ENCODE measurements at regions not wholly inside any gene's neighbourhood (a gene's known extent, or its start where the extent isn't known, plus 50 kb on each side); places are given as distances from the start of the nearest gene placed in this dataset.
A peak's percentile ranks its signal among the peaks of the same experiment; 100 is the strongest.

DNA sequence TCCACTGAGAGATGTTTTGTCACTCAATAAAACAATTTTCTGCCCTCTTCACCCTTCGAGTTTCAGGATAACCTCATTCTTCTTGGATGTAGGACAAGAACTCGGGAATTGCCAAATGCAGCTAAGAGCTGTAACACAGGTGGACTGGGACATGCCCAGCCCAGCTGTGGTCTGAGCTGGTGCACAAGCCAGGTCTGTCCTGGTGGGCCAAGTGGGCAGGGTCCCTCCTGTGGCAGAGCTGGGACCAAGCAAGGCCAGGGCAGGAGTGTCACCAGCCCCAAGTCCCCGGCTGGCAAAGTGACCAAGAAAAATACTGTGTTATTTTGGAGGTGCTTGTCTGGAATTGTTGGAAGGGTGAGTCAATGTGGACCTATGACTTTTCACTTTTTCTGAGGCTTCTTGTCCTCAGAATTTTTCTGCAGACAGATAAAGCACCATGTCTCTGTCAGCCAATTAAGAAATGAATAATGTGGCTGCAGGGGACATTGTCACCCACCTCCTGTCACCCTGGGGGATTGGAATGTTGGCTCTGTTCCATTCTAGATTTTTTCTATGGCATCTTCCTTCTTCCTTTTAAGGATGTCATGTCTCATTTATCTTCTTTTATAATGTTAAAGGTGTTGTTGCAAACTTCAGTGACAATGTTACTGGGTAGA, 645.2 kb upstream of the EPHA6 start:
- DNase-seq, result no peak

- no peak for DNase-seq
Observed at GRCh38 chr3:96172917-96173316, 641.5 kb upstream of the EPHA6 start.

- no peak for DNase-seq
Observed at GRCh38 chr3:96175500-96175899, 638.9 kb upstream of the EPHA6 start.

GRCh38 chr3:96182756-96183155, 631.6 kb upstream of the EPHA6 start:
- DNase-seq, result peak; percentile 66

GRCh38 chr3:96183871-96184270, 630.5 kb upstream of the EPHA6 start:
- peak; percentile 38 for DNase-seq

DNA sequence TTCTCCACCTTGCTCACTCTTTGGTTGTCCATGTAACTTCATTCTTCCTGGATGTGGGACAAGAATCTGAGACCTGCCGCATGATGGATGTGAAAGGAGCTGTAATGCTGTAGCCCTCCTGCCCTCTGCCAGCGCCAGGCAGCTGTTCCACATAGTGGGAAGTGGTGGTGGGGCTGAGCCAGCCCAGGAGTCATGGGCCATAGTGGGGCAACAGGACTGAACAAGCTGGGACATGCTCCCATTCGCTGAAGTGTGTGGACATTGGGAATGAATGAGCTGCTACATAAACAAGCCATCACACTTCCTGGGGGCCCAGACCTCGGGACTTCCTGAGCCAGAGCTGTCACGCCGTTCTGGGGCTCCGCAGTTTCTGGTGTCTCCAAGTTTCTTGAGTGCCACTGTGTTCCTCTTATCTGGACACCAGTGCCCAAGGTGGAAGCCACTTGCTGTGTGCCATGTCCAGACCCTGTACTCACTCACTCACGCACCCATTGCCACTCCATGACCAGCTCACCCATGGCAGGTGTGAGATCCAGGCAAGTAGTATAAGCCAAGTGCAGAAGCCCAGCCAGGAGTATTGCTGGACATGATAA, 624.3 kb upstream of the EPHA6 start:
- no peak for DNase-seq

- peak; percentile 75 for DNase-seq
Observed at GRCh38 chr3:96192966-96193550, 621.3 kb upstream of the EPHA6 start.

DNA sequence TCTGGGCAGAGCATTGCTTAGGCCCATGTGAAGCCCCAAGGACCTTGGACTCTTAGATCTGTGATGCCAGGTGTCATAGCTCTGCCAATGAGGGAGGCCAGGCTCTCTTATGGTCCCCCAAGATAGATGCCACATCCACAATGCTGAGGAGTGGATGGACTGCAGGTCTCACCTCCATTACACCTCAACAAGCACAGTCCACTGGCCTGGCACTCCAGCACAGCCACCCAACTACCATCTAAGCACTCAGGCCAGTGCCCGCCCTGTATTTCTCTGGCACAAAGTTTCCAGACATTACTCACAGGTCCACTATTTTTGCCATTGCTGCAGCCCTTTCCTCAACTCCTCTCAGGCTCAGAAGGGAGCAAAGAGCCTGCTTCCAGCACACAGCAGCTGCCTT, 613.5 kb upstream of the EPHA6 start:
- no peak for DNase-seq

GRCh38 chr3:96201463-96201862, 612.9 kb upstream of the EPHA6 start:
- no peak for DNase-seq

DNA sequence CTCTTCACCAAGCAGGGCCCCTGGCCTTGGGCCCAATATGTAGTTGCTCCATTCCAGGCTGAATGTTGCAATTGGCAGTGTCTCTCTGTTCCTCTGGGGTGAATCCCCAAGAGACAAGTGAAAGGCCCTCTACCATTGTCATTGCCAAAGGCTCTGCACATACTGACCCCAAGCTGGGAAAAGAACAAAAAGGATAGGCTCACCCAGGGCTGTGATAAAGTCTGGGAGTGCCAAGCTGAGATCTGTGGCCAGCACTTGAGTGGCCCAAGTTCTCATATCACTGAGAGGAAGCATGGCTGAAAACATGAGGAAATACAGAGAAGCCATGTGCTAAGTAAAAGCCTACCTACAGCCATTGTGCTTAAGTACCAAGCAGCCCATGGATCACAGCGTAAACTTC, 612.2 kb upstream of the EPHA6 start:
- DNase-seq, result no peak

GRCh38 chr3:96209699-96210098, 604.7 kb upstream of the EPHA6 start:
- peak; percentile 82 for DNase-seq

DNA sequence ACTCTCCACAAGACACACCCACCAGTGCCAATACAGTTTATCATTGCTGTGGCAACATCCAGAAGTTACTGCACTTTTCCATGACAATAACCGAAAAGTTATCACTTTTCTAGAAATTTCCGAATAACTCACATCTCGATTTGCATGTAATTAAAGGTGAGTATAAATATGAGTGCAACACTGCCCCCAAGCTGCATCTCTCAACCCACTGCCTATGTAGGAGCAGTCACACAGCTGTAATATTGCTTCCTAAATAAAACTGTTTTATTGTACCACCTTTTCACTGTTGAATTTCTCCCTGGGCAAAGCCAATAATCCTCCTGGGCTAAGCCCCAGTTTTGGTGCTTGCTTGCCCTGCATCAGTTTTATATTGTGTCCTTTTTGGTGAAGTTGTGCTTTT, 601.0 kb upstream of the EPHA6 start:
- no peak for DNase-seq

GRCh38 chr3:96214941-96215340, 599.5 kb upstream of the EPHA6 start:
- DNase-seq, result no peak

DNA sequence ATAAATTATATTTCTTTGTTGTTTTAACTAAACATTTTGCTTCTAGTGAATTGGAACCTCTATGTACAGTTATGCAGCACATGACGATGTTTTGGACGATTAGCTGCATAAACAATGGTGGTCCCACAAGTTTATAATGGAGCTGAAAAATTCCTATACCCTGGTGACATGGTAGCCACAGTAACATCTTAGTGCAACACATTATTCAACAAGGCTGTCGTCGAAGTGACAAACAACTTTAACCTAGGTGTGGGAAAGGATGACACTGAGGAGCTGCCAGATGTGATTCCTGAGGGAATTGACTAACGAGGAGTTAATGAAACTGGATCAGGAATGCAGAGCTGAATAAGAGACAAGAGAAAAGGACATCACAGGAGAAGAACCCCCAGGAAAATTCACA, 588.9 kb upstream of the EPHA6 start:
- no peak for DNase-seq

DNA sequence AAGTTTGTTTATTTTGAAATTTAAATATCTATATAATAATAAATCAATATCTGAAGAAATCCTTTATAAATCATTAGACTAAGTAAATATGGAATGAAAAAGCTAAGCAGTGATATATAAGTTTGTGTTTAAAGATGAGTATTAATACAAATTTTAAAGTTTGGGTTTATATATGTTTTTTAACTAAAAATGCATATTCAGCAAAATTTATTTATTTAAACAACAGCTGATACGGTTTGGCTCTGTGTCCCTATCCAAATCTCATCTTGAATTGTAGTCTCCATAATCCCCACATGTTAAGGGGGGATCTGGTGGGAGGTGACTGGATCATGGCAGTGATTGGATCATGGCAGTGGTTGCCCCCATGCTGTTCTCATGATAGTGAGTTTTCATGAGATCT, 580.7 kb upstream of the EPHA6 start:
- DNase-seq, result no peak

DNA sequence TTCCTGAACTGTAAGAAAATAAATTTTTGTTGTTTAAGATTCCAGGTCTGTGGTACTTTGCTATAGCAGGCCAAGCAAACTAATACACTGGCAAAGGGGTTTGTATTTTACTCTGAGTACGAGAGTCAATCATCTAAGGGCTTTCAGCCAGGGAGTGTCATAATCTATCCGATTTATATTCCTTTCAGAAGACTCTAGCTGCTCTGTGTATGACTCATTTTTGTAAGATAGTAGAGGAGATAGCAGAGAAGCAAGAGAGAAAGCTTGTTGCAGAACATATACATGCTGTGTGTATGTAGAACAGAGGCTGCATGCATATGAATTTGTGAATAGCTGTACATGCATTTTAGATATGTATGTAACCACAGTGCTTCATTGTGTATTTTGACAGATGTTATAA, 577.9 kb upstream of the EPHA6 start:
- no peak for DNase-seq

DNA sequence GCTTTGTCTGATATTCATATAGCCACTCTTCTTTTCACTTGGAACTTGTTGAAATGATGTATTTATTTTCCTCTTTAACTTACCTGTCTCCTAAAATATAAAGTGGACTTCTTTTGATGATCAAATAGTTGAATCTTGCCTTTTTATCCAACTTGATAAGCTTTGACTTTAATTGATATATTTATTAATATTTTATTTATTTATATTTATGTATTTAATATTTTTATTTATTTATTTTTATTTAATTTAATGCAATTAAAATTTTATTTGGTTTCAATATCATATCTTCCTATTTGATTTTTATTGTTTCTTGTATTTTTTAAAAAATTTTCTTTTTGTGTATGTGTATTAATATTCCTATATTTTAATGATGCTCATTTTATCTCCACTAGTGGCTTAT, 555.1 kb upstream of the EPHA6 start:
- DNase-seq, result no peak

GRCh38 chr3:96264701-96265100, 549.7 kb upstream of the EPHA6 start:
- no peak for DNase-seq

DNA sequence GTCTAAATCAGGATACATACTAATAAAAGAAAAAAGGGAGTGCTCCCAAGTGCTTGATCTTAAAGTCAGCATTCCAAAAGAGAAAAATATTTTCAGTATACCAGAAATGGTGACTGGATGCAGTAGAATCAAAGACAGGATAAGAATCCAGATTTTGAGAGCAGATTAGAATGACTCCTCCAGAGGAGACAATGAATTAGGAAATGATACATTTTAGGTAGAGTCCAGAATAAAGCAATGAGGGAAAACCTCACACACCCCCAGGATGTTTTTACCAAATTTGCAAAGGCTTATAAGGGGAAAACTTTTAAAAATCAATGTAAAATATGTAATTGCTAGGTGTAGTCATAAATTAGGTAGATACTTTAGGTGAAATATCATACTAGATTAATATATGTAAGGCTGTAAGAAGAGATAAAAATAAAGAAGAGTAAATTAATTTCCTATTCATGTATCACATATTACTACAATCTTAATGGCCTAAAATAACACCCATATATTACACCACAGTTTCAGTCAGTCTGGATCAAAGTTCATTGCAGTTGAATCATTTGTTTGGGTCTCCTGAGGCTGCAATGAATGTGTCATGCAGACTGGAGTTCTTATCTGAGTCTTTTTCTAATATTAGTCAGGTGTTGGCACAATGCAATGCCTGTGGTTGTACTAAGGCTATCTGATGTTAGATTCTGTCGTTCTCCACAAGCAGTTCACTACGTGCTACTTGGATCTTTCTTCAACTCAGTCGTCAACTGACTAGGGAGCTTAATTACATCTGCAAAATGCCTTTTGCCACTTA, 547.8 kb upstream of the EPHA6 start:
- DNase-seq, result no peak

GRCh38 chr3:96267577-96267976, 546.8 kb upstream of the EPHA6 start:
- no peak for DNase-seq

GRCh38 chr3:96294143-96294542, 520.3 kb upstream of the EPHA6 start:
- peak; percentile 2 for DNase-seq

DNA sequence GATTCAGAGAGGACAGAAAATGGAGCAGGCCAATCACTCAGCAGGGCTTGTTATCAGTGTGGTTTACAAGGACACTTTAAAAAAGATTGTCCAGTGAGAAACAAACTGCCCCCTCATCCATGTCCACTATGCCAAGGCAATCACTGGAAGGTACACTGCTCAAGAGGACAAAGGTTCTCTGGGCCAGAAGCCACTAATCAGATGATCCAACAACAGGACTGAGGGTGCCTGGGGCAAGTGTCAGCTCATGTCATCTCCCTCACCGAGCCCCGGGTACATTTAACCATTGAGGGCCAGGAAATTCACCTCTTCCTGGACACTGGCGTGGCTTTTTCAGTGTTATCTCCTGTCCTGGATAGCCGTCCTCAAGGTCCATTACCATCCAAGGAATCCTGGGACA, 513.7 kb upstream of the EPHA6 start:
- DNase-seq, result no peak

GRCh38 chr3:96319166-96319565, 495.2 kb upstream of the EPHA6 start:
- DNase-seq, result peak; percentile 1

- no peak for DNase-seq
Observed at GRCh38 chr3:96324087-96324486, 490.3 kb upstream of the EPHA6 start.

All from DMS53 (cell line).